GM21423 (cell line): ENCODE measurements at regions not wholly inside any gene's neighbourhood (a gene's known extent, or its start where the extent isn't known, plus 50 kb on each side); places are given as distances from the start of the nearest gene placed in this dataset.

Experiments used
- ATAC-seq: cut with Tn5 transposase; IDR thresholded peaks from one replicate; pipeline ENCODE4 v1.9.1; 2021; ENCODE audit warnings: mild to moderate bottlenecking, moderate library complexity; ENCODE audit not compliant: unreplicated experiment

- ATAC-seq = no peak
Measured at GRCh38 chr2:145316496-145316895, 796.6 kb upstream of the ZEB2 start.

- ATAC-seq = no peak
Measured at GRCh38 chr2:145315053-145315452, 795.1 kb upstream of the ZEB2 start.

- ATAC-seq = no peak
Measured at GRCh38 chr2:145314119-145314633, 794.3 kb upstream of the ZEB2 start.

- ATAC-seq = no peak
Measured at GRCh38 chr2:145305889-145306288, 786.0 kb upstream of the ZEB2 start.

GRCh38 chr2:145304501-145304900 is 784.6 kb upstream of the ZEB2 start:
- ATAC-seq = no peak

GRCh38 chr2:145303536-145303935 is 783.6 kb upstream of the ZEB2 start:
- no peak for ATAC-seq

GRCh38 chr2:145302886-145303285 is 783.0 kb upstream of the ZEB2 start:
- no peak for ATAC-seq

GRCh38 chr2:145302451-145302850 is 782.5 kb upstream of the ZEB2 start:
- ATAC-seq = no peak

- ATAC-seq = no peak
Measured at GRCh38 chr2:145299368-145299767, 779.4 kb upstream of the ZEB2 start.

- ATAC-seq = no peak
Measured at GRCh38 chr2:145292166-145292565, 772.2 kb upstream of the ZEB2 start.

- no peak for ATAC-seq
Measured at GRCh38 chr2:145290986-145291385, 771.1 kb upstream of the ZEB2 start.

- no peak for ATAC-seq
Measured at GRCh38 chr2:145289946-145290345, 770.0 kb upstream of the ZEB2 start.

GRCh38 chr2:145288650-145289496 is 769.0 kb upstream of the ZEB2 start:
- ATAC-seq = no peak

GRCh38 chr2:145287736-145288135 is 767.8 kb upstream of the ZEB2 start:
- no peak for ATAC-seq

GRCh38 chr2:145286716-145287275 is 766.9 kb upstream of the ZEB2 start:
- no peak for ATAC-seq

- ATAC-seq = no peak
Measured at GRCh38 chr2:145284551-145284950, 764.6 kb upstream of the ZEB2 start.

GRCh38 chr2:145283131-145283530 is 763.2 kb upstream of the ZEB2 start:
- no peak for ATAC-seq

- ATAC-seq = no peak
Measured at GRCh38 chr2:145277922-145278321, 758.0 kb upstream of the ZEB2 start.

GRCh38 chr2:145273840-145274239 is 753.9 kb upstream of the ZEB2 start:
- ATAC-seq = no peak

GRCh38 chr2:145268931-145269330 is 749.0 kb upstream of the ZEB2 start:
- ATAC-seq = no peak

- ATAC-seq = no peak
Measured at GRCh38 chr2:145267451-145267850, 747.5 kb upstream of the ZEB2 start.

GRCh38 chr2:145265244-145265643 is 745.3 kb upstream of the ZEB2 start:
- ATAC-seq = no peak
